Natural killer cell (primary cell): ENCODE measurements at regions not wholly inside any gene's neighbourhood (a gene's known extent, or its start where the extent isn't known, plus 50 kb on each side); places are given as distances from the start of the nearest gene placed in this dataset.

Experiments
- ATAC-seq, 3 donors: fragments of 150-1000 bp in 2 of 3; fragments of 200-7000 bp in 1 of 3; cut with Tn5 transposase; 1 replicate in 1 of 3; 2 replicates in 2 of 3; pipeline ENCODE4 v1.10.0; 2021; ENCODE audit warnings: mild to moderate bottlenecking in 2 of 3, moderate library complexity in 2 of 3
- DNase-seq, 2 donors: peaks; one replicate each; pipeline versions ENCODE4 v3.0.0 to v3.0.0-alpha.2; 2013 to 2021; ENCODE audit warnings: mixed read lengths in 1 of 2
- H3K27ac ChIP-seq: one replicate; pipeline ENCODE4 v1.5.1; 2013; ENCODE audit warnings: mild to moderate bottlenecking, low read length
- H3K27me3 ChIP-seq: one replicate; pipeline ENCODE4 v1.6.1; 2013; ENCODE audit warnings: low read length; ENCODE audit not compliant: control insufficient read depth, insufficient read depth
- H3K36me3 ChIP-seq: one replicate; pipeline ENCODE4 v1.6.1; 2013; ENCODE audit warnings: low read length; ENCODE audit not compliant: control insufficient read depth, insufficient read depth
- H3K4me1 ChIP-seq: one replicate; pipeline ENCODE4 v1.6.1; 2013; ENCODE audit warnings: low read length; ENCODE audit not compliant: control insufficient read depth, insufficient read depth
- H3K4me3 ChIP-seq: one replicate; pipeline ENCODE4 v1.5.1; 2013; ENCODE audit warnings: low read length
- H3K9me3 ChIP-seq: one replicate; pipeline ENCODE4 v1.6.1; 2013; ENCODE audit warnings: low read length; ENCODE audit not compliant: control insufficient read depth, insufficient read depth
- H3K27ac Mint-ChIP-seq, 2 donors: one replicate each; pipeline ENCODE4 v1.8.0; 2022; ENCODE audit warnings: mild to moderate bottlenecking in 2 of 2, mixed read lengths in 2 of 2, moderate library complexity in 1 of 2
- H3K27me3 Mint-ChIP-seq, 2 donors: one replicate each; pipeline ENCODE4 v1.8.0; 2022; ENCODE audit warnings: low read depth in 2 of 2, mixed read lengths in 2 of 2
- H3K36me3 Mint-ChIP-seq: one replicate; pipeline ENCODE4 v1.8.0; 2022; ENCODE audit warnings: mixed read lengths
- H3K4me1 Mint-ChIP-seq, 2 donors: one replicate each; pipeline ENCODE4 v1.8.0; 2022; ENCODE audit warnings: mixed read lengths in 2 of 2
- H3K4me3 Mint-ChIP-seq: one replicate; pipeline ENCODE4 v1.8.0; 2022; ENCODE audit warnings: mild to moderate bottlenecking, moderate library complexity, mixed read lengths
- H3K9me3 Mint-ChIP-seq, 2 donors: one replicate each; pipeline ENCODE4 v1.8.0; 2022; ENCODE audit warnings: mixed read lengths in 2 of 2
- CTCF ChIP-seq: fragments of 200-600 bp; IDR thresholded peaks from one replicate; pipeline ENCODE4 v1.8.0; 2022; ENCODE audit warnings: antibody characterized with exemption
- WGBS: methylation state at CpG from one replicate; pipeline ENCODE4 v1.1.7; 2013; ENCODE audit warnings: missing lambda C conversion rate; ENCODE audit not compliant: insufficient coverage; 5-methylcytosine and 5-hydroxymethylcytosine counted together
- intact Hi-C: fragments of 100-400 bp; cut with micrococcal nuclease; formaldehyde crosslinking; loops from one replicate; pipeline ENCODE4 v1.14.2; 2022

GRCh38 chr4:112053825-112054350 lies 91.4 kb upstream of the FAM241A start:
- Mint-ChIP-seq H3K9me3 (no peaks in the 10 kb centered on the region), H3K27ac (no peak overlapping the region), H3K36me3 (no peaks in the 10 kb centered on the region), H3K4me1 (no peaks in the 10 kb centered on the region), H3K4me3 (no peak overlapping the region), H3K27me3 (no peaks in the 10 kb centered on the region)
- intact Hi-C loops, result no loop called here
- Histone ChIP-seq H3K36me3 (no peaks in the 10 kb centered on the region), H3K27me3 (no peaks in the 10 kb centered on the region), H3K9me3 (no peaks in the 10 kb centered on the region), H3K27ac (no peak overlapping the region), H3K4me1 (no peaks in the 10 kb centered on the region), H3K4me3 (no peak overlapping the region)
- 94% methylated on average over 2 of the region's 2 CpGs for WGBS
- no peak for ATAC-seq
- DNase-seq, result no peak
- no peak for TF ChIP-seq CTCF

- H3K9me3 ChIP-seq, result no peaks in the 10 kb centered on the region
- H3K36me3 ChIP-seq, result no peaks in the 10 kb centered on the region
- Mint-ChIP-seq H3K9me3 (no peaks in the 10 kb centered on the region), H3K27me3 (no peaks in the 10 kb centered on the region), H3K4me1 (no peaks in the 10 kb centered on the region), H3K4me3 (no peak overlapping the region), H3K36me3 (no peaks in the 10 kb centered on the region), H3K27ac (no peak overlapping the region)
- no peak for TF ChIP-seq CTCF
- no peak overlapping the region for H3K27ac ChIP-seq
- no peaks in the 10 kb centered on the region for H3K27me3 ChIP-seq
- DNase-seq (no peak), ATAC-seq (no peak)
- intact Hi-C loops, result no loop called here
- H3K4me1 ChIP-seq, result no peaks in the 10 kb centered on the region
- H3K4me3 ChIP-seq, result no peak overlapping the region
Measured at GRCh38 chr4:112055100-112055499, 90.2 kb upstream of the FAM241A start.

- Histone ChIP-seq H3K9me3 (no peaks in the 10 kb centered on the region), H3K4me3 (no peak overlapping the region), H3K4me1 (no peaks in the 10 kb centered on the region), H3K36me3 (no peaks in the 10 kb centered on the region), H3K27ac (no peak overlapping the region), H3K27me3 (no peaks in the 10 kb centered on the region)
- TF ChIP-seq CTCF, result no peak
- Mint-ChIP-seq H3K27ac (no peak overlapping the region), H3K4me3 (no peak overlapping the region), H3K4me1 (no peaks in the 10 kb centered on the region), H3K27me3 (peaks cover 0 to 6% of the 10 kb centered on the region in 2 donors), H3K36me3 (no peaks in the 10 kb centered on the region), H3K9me3 (no peaks in the 10 kb centered on the region)
- WGBS, result 16% methylated on average over 2 of the region's 3 CpGs
- DNase-seq, result no peak
- intact Hi-C loops, result no loop called here
- no peak for ATAC-seq
Measured at GRCh38 chr4:112057470-112057869, 87.8 kb upstream of the FAM241A start.

GRCh38 chr4:112058433-112058832 lies 86.8 kb upstream of the FAM241A start:
- no peaks in the 10 kb centered on the region for H3K9me3 Mint-ChIP-seq
- ATAC-seq (no peak), DNase-seq (no peak)
- Histone ChIP-seq H3K9me3 (no peaks in the 10 kb centered on the region), H3K36me3 (no peaks in the 10 kb centered on the region), H3K27ac (no peak overlapping the region), H3K27me3 (no peaks in the 10 kb centered on the region), H3K4me1 (no peaks in the 10 kb centered on the region), H3K4me3 (no peak overlapping the region)
- H3K4me3 Mint-ChIP-seq, result no peak overlapping the region
- no peak overlapping the region for H3K27ac Mint-ChIP-seq
- no peaks in the 10 kb centered on the region for H3K4me1 Mint-ChIP-seq
- intact Hi-C loops, result no loop called here
- no peak for TF ChIP-seq CTCF
- H3K27me3 Mint-ChIP-seq, result peaks cover 0 to 7% of the 10 kb centered on the region in 2 donors
- no peaks in the 10 kb centered on the region for H3K36me3 Mint-ChIP-seq
- WGBS, result 38% methylated on average over 3 of the region's 3 CpGs
